GM19438 (cell line): ENCODE measurements at regions not wholly inside any gene's neighbourhood (a gene's known extent, or its start where the extent isn't known, plus 50 kb on each side); places are given as distances from the start of the nearest gene placed in this dataset.

Experiments
- ATAC-seq: cut with Tn5 transposase; IDR thresholded peaks from one replicate; pipeline ENCODE4 v1.9.1; 2021; ENCODE audit warnings: low read depth; ENCODE audit not compliant: unreplicated experiment

DNA sequence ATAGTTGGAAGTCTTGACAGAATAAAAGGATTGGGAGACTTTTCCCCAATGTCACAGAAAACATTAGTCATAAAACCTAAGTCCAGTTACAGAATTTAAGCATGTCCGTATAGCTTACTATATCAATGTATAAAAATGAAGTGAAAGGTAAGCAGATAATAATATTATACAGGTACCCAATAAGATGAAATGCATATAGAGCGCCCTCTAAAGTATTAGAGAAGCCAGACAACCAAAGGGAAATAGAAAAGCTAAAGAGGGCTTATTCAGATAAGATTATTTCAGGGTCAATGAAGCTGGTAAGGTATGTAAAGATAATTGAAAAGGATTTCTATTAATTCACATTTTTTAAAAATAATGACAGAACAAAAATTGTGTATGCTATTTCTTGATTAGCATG, 947.7 kb upstream of the MAP3K7 start:
- ATAC-seq = no peak

DNA sequence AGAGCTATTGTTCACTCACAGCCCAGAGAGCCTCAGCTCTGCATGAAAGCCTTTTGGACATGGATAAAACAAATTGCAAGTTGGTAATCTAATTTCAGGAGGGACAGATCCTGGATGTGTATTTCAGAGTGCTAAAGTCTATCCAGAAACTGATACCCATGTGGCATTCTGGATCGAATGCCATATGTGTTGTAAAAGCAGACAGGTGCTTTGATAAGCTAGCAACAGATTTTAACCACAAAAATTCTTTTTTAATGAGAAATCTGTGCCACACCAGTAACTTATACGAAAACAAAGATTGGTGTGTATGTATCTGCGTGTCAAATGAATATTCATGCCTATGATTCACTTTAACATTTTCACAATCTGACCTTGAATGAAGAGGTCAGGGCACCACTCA, 936.6 kb upstream of the MAP3K7 start:
- ATAC-seq = no peak

DNA sequence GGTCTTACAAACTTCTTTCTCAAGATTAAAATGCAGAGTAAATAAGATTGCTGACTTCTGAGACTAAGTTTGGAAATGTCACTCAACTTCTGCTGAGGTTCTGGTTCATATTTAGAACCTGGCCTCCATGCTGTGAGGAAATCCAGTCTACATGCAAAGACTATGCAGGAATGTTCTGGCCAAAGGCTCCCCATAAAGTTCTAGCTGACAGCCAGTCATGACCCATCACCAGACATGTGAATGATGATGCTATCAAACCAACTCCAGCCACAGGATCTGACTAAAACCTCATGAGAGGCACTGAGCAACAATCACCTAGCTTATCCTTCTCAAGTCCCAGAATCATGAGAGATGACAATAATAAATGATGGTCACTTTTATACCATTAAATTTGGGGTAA, 935.1 kb upstream of the MAP3K7 start:
- no peak for ATAC-seq

- ATAC-seq = no peak
Measured at GRCh38 chr6:91509711-91510110, 922.8 kb upstream of the MAP3K7 start.

DNA sequence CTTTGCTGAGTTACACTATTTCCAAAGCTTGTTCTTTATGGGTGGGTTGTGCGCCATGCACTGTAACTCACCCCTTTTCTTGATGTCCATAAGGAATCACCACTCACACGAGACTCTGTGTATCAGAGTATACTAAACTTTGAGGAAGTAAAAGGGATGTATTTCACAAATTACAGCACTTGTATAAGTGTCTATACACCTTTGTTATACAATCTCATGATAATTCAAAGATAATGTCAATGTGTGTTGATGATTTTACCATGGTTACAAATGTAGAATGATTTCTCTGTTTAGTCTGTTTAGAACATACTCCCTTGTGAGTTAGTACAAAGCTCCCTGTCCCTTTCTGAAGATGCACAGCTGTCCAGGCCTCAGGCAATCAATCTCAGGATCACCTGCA, 922.2 kb upstream of the MAP3K7 start:
- ATAC-seq = no peak

GRCh38 chr6:91506509-91506908, 919.6 kb upstream of the MAP3K7 start:
- no peak for ATAC-seq

DNA sequence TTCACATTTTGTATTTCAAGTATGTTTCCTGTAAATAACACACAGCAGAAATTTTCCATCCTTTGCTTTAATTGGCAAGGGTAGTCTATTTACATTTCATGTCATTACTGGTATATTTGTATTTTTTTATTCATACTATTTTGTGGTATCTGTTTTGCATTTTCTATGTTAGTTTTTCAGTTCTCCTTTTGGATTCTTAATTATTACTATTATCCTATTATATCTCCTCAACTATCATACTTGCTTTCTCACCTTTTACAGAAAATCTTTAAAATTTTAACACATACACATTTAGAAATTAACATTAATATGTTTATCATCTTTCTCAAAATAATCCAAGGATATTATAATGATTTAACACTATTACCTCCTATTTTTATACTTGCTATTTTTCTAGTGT, 918.3 kb upstream of the MAP3K7 start:
- no peak for ATAC-seq

GRCh38 chr6:91501930-91502329, 915.1 kb upstream of the MAP3K7 start:
- no peak for ATAC-seq

GRCh38 chr6:91500689-91501303, 913.9 kb upstream of the MAP3K7 start:
- ATAC-seq = no peak

DNA sequence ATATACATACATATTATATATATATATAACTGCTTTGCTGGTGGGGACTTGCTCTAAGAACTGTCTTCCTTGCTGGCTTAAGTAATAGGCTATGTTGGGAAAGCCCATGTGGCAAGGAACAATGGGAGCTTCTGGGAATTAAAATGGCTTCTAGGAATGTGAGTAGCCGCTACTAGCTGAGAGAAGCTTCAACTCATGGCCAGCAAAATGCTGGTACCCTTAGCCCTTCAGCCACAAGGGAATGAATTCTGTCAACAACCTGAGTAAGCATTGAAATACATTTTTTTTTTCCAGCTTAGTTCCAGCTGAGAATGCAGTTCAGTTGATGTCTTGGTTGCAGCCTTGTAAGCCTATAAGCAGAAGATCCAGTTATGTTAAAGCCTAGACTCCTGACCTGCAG, 911.7 kb upstream of the MAP3K7 start:
- ATAC-seq = no peak

DNA sequence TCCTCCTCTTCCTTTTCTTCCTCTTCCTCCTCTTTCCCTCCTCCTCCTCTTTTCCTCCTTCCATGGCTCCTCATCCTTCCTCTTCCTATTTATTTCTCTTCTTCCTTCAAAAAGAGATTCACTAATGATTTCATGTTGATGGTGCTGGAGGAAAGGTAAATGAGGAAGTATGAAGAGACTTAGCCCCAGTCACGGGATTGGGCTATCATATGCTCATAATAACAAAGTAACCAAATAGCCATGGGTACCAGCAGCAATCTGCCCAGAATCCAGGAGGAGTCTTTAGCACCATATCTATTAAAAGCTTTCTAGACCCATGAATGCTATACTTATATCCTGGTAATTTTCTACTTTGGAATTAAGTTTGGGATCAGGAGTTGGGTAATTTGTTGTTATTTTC, 910.9 kb upstream of the MAP3K7 start:
- ATAC-seq = no peak

- ATAC-seq = no peak
Measured at GRCh38 chr6:91490671-91491301, 903.9 kb upstream of the MAP3K7 start.

- ATAC-seq = no peak
Measured at GRCh38 chr6:91487696-91488392, 901.0 kb upstream of the MAP3K7 start.

DNA sequence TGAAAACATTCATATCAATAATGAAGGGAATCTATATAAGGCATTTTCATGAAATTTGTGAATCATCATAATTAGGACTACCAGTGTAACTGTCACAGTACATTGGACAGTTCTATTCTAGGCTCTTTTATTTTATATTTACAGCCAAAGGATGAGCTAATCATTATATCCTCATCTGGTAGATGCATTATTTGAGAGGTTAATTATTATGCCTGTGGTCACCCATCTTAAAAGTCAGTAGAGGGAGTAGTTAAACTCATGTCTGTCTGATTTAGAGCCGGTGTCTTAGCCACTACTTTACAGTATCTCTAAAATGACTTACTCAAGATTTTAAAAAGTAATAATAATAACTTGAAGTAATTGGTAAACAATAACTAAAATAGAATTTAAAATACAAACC, 899.3 kb upstream of the MAP3K7 start:
- ATAC-seq = peak; percentile 38

GRCh38 chr6:91485047-91485446, 898.2 kb upstream of the MAP3K7 start:
- no peak for ATAC-seq

DNA sequence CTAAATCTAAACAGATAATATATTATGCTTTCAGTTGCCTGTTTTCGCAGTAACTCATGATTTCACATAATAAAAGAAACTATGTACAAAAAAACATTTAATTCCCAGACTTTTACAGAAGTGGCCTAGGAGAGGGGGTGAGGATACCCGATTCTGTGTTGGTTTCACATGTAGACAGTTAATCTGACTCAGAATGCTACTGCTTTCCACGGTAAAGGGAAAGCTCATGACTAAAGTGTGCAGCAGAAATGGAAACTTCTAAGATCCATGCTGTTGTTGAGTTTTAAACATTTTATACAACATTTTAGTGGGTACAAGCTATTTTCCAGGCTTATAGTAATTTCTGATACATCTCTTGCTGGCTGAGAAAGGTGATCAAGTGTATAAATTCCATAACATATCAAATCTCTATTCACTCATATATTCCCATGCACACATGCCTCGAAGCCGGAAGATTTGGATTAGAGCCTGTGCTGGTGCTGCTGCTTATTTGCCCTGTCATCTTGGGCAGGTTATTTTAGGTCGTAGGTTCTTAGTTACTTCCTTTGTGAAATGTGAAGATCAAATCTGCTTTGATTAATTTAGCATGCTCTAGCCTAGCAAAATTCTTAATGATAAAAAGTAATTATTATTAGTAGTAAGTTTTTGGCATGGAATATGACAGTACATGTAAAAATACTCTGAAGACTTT, 896.7 kb upstream of the MAP3K7 start:
- ATAC-seq = peak; percentile 49

DNA sequence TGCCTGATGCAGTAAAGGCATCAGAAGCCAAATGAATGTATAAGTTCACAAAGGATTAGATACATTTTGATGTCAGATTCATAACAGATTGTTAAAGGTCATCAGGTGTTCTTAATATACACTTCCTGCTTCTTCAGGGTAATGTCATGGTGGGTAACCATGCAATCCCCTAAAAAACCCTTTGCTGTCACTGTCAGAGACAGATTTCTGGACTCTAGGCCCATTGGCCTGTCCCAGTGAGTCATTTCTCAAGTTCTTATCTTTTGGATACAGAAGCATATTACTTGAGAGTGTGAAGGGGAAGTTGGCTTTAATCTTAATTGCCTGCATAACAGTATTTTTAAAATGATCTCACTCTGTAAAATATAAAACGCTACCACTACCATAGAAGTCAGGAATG, 895.6 kb upstream of the MAP3K7 start:
- ATAC-seq = peak; percentile 46

DNA sequence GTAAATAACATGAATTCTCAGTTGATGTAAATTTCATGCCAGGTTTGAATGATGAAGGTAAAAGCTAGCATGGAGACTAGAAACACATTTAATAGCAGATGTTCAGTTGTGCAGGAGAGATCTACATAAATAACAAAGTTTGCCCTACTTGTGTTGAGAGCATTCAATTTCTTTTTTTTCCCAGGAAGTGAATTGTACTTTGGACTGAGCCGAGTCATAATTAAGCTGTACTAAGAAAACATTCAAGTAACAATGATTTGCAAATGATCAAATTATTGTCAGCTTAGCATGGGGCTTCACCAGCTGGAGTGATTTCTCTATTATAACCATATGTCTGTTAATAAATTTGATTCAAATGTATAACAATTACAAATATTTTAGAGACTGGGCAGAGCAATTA, 893.5 kb upstream of the MAP3K7 start:
- no peak for ATAC-seq

- no peak for ATAC-seq
Measured at GRCh38 chr6:91477688-91478087, 890.8 kb upstream of the MAP3K7 start.

- ATAC-seq = peak; percentile 61
Measured at GRCh38 chr6:91476000-91476399, 889.1 kb upstream of the MAP3K7 start.

DNA sequence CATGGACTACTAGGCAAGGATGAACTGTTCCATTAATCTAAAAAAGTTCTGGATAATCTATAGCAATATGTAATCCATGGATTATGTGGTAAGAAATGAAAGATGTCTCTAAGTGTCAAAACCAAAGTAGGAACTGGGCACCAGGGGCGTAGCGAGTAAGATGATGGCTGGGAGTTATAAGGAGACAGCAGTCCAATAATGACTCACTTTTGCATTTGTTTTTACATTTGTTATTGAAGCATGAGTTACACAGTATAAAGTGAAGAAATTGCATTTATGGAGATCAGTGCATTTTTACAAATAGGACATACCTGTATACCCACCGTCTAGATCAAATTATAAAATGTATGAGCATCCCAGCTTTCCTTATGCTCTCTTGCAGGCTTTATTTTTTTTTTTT, 878.5 kb upstream of the MAP3K7 start:
- ATAC-seq = no peak

DNA sequence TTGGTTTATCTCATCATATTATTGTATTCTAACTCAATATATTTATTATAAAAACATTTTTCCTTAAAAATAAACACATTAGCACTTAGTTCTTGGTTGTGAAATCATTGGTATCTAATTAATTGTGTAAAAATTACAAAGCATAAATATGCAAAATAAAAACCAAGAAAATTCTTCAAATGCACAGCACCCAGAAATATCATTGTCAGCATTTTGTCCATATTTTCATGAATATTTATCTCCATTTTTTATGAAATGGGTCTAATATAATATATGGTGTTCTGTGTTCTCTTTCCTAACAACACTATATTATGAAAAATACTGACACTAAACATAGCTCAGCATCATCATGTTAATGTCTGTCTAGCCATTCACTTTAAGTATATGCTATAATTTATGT, 877.8 kb upstream of the MAP3K7 start:
- no peak for ATAC-seq
